ENCODE measurements at regions not wholly inside any gene's neighbourhood (a gene's known extent, or its start where the extent isn't known, plus 50 kb on each side); places are given as distances from the start of the nearest gene placed in this dataset.

- Mint-ChIP-seq H3K27me3 (ENCODE audit: insufficient read depth, low read depth) (peaks cover 4% of the 10 kb centered on the region), H3K27ac (no peak overlapping the region), H3K9me3 (no peaks in the 10 kb centered on the region), H3K4me3 (no peak overlapping the region), H3K36me3 (no peaks in the 10 kb centered on the region), H3K4me1 (peaks cover 4% of the 10 kb centered on the region)
- Histone ChIP-seq H3K36me3 (no peaks in the 10 kb centered on the region), H3K4me2 (no peak overlapping the region), H3K27ac (no peak overlapping the region), H2AFZ (replicated peaks) (no peak overlapping the region), H3K27me3 (no peaks in the 10 kb centered on the region), H3K4me3 (no peak overlapping the region), H3K79me2 (ENCODE audit: low read depth) (no peaks in the 10 kb centered on the region), H4K20me1 (ENCODE audit: low read depth) (no peaks in the 10 kb centered on the region), H3F3A (ENCODE audit: low read depth) (no peaks in the 10 kb centered on the region), H3K9ac (no peak overlapping the region), H3K4me1 (no peaks in the 10 kb centered on the region), H3K9me3 (ENCODE audit: low read depth) (no peaks in the 10 kb centered on the region)
- TF ChIP-seq EZH2phosphoT487 (IDR thresholded peaks at IDR 0.05) (no peak), CTCF (IDR thresholded peaks at IDR 0.05) (no peak), EZH2 (IDR thresholded peaks at IDR 0.05) (no peak)
- DNase-seq (ENCODE audit: low spot score): no peak
These were observed 316.3 kb upstream of the SLC14A2 start for GRCh38 chr18:45298986-45299385.

- Mint-ChIP-seq H3K27ac (no peak overlapping the region), H3K36me3 (no peaks in the 10 kb centered on the region)
- no peaks in the 10 kb centered on the region for H3K4me1 ChIP-seq
These were observed 312.2 kb upstream of the SLC14A2 start for GRCh38 chr18:45303026-45303425.

GRCh38 chr18:45304558-45304957, 310.7 kb upstream of the SLC14A2 start:
- Mint-ChIP-seq H3K9me3 (peaks cover 2% of the 10 kb centered on the region), H3K36me3 (no peaks in the 10 kb centered on the region), H3K4me1 (peaks cover 4% of the 10 kb centered on the region), H3K4me3 (no peak overlapping the region), H3K27me3 (ENCODE audit: insufficient read depth, low read depth) (peaks cover 4% of the 10 kb centered on the region), H3K27ac (no peak overlapping the region)
- Histone ChIP-seq H3K79me2 (ENCODE audit: low read depth) (no peaks in the 10 kb centered on the region), H3K9ac (no peak overlapping the region), H3K4me2 (no peak overlapping the region), H2AFZ (replicated peaks) (no peak overlapping the region), H3K36me3 (no peaks in the 10 kb centered on the region), H3K27me3 (no peaks in the 10 kb centered on the region), H3F3A (ENCODE audit: low read depth) (no peaks in the 10 kb centered on the region), H3K27ac (no peak overlapping the region), H3K4me3 (no peak overlapping the region), H3K9me3 (ENCODE audit: low read depth) (no peaks in the 10 kb centered on the region), H4K20me1 (ENCODE audit: low read depth) (no peaks in the 10 kb centered on the region), H3K4me1 (no peaks in the 10 kb centered on the region)
- TF ChIP-seq CTCF (IDR thresholded peaks at IDR 0.05) (no peak), EZH2 (IDR thresholded peaks at IDR 0.05) (no peak), EZH2phosphoT487 (IDR thresholded peaks at IDR 0.05) (no peak)
- no peak for DNase-seq (ENCODE audit: low spot score)

More at GRCh38 chr18:45303026-45303425, 312.2 kb upstream of the SLC14A2 start:
- peaks cover 4% of the 10 kb centered on the region for H3K4me1 Mint-ChIP-seq
- TF ChIP-seq CTCF (IDR thresholded peaks at IDR 0.05) (no peak), EZH2 (IDR thresholded peaks at IDR 0.05) (no peak), EZH2phosphoT487 (IDR thresholded peaks at IDR 0.05) (no peak)
- H3K4me3 Mint-ChIP-seq: no peak overlapping the region
- DNase-seq (ENCODE audit: low spot score): no peak
- Histone ChIP-seq H4K20me1 (ENCODE audit: low read depth) (no peaks in the 10 kb centered on the region), H3K27ac (no peak overlapping the region), H3K27me3 (no peaks in the 10 kb centered on the region), H3K4me2 (no peak overlapping the region), H2AFZ (replicated peaks) (peak overlapping the region; percentile 3), H3K4me3 (no peak overlapping the region), H3K9me3 (ENCODE audit: low read depth) (no peaks in the 10 kb centered on the region), H3K79me2 (ENCODE audit: low read depth) (no peaks in the 10 kb centered on the region), H3K36me3 (no peaks in the 10 kb centered on the region), H3F3A (ENCODE audit: low read depth) (no peaks in the 10 kb centered on the region), H3K9ac (no peak overlapping the region)
- H3K27me3 Mint-ChIP-seq (ENCODE audit: insufficient read depth, low read depth): peaks cover 4% of the 10 kb centered on the region
- no peaks in the 10 kb centered on the region for H3K9me3 Mint-ChIP-seq
